HepG2 (cell line): ENCODE measurements at regions not wholly inside any gene's neighbourhood (a gene's known extent, or its start where the extent isn't known, plus 50 kb on each side); places are given as distances from the start of the nearest gene placed in this dataset.
A peak's percentile ranks its signal among the peaks of the same experiment; 100 is the strongest.

Source experiments
- ATAC-seq: fragments of 200-7000 bp; cut with Tn5 transposase; 3 replicates; pipeline ENCODE4 v1.9.1; 2020; ENCODE audit warnings: mild to moderate bottlenecking, moderate library complexity
- BruUV-seq: library from RNA; stranded (reverse); fragments of 400-500 nt; replicated peaks from 2 replicates; lab custom pipeline; 2021; lab: Mats Ljungman, UMichigan
- CTCF ChIA-PET: fragments of 300-600 bp; formaldehyde crosslinking; extraction: SDS; loops from one replicate; lab custom pipeline; 2021; ENCODE audit warnings: low total read pairs, inconsistent platforms, low intra/inter-chr PET ratio; lab: Yijun Ruan, JAX
- POLR2A ChIA-PET: fragments of 350-600 bp; sonication (Branson Sonifier 250); formaldehyde crosslinking; loops from one replicate; lab custom pipeline; 2020; ENCODE audit warnings: antibody characterized with exemption, inconsistent platforms; lab: Yijun Ruan, JAX
- DNase-seq: peaks from one replicate; pipeline ENCODE4 v3.0.0-alpha.2; 2015; ENCODE audit warnings: low spot score
- FAIRE-seq: peaks from 3 replicates; lab custom pipeline; 2011; peaks lifted over from hg19 to GRCh38; lab: Jason Lieb, UNC
- H2AFZ ChIP-seq: one replicate; pipeline ENCODE4 v1.6.1; 2011; ENCODE audit warnings: low read length, inconsistent platforms
- H3K27ac ChIP-seq: fragments of 300-600 bp; 3 replicates; pipeline ENCODE4 v1.8.0; 2011; ENCODE audit warnings: mixed run types, mild to moderate bottlenecking, mixed read lengths, low read length, inconsistent platforms; ENCODE audit not compliant: insufficient read depth; ENCODE audit errors: extremely low read length
- H3K27me3 ChIP-seq, 2 experiments: fragments of 200-600 bp in 1 of 2; 2 replicates in 1 of 2; 3 replicates in 1 of 2; pipeline versions ENCODE4 v1.6.0 to v1.8.0; 2011; ENCODE audit warnings: low read length in 2 of 2, mild to moderate bottlenecking in 2 of 2, moderate library complexity in 2 of 2, inconsistent platforms in 1 of 2; ENCODE audit not compliant: insufficient read depth in 2 of 2, control insufficient read depth in 1 of 2
- H3K36me3 ChIP-seq, 2 experiments: fragments of 200-600 bp in 1 of 2; replicated peaks in 1 of 2; 2 replicates in 1 of 2; 3 replicates in 1 of 2; pipeline versions ENCODE4 v1.5.1 to v1.8.0; 2011; ENCODE audit warnings: low read length in 2 of 2, inconsistent platforms in 1 of 2; ENCODE audit not compliant: insufficient read depth in 2 of 2, control insufficient read depth in 1 of 2
- H3K4me1 ChIP-seq: 2 replicates; pipeline ENCODE4 v1.5.1; 2012; ENCODE audit warnings: low read length, inconsistent platforms; ENCODE audit not compliant: insufficient read depth
- H3K4me2 ChIP-seq: 2 replicates; pipeline ENCODE4 v1.6.0; 2011; ENCODE audit warnings: low read depth, low read length, inconsistent platforms
- H3K4me3 ChIP-seq, 3 experiments: fragments of 200-600 bp in 1 of 3; sonication (generic), shearing (Covaris generic) in 1 of 3; replicated peaks in 1 of 3; 2 replicates each; pipeline ENCODE4 v1.5.1; 2011 to 2016; ENCODE audit warnings: low read length in 3 of 3, inconsistent platforms in 2 of 3, low read depth in 2 of 3, mild to moderate bottlenecking in 2 of 3, control low read depth in 1 of 3, mixed read lengths in 1 of 3; ENCODE audit not compliant: insufficient read depth in 1 of 3
- H3K79me2 ChIP-seq: one replicate; pipeline ENCODE4 v1.6.1; 2011; ENCODE audit warnings: low read length, inconsistent platforms; ENCODE audit not compliant: insufficient read depth
- H3K9ac ChIP-seq: 2 replicates; pipeline ENCODE4 v1.6.0; 2011; ENCODE audit warnings: mild to moderate bottlenecking, low read depth, low read length, inconsistent platforms; ENCODE audit not compliant: insufficient read depth
- H3K9me3 ChIP-seq: 2 replicates; pipeline ENCODE4 v1.5.1; 2012; ENCODE audit warnings: mild to moderate bottlenecking, low read length
- H4K20me1 ChIP-seq: 2 replicates; pipeline ENCODE4 v1.6.0; 2011; ENCODE audit warnings: inconsistent platforms, mild to moderate bottlenecking, low read length, moderate library complexity; ENCODE audit not compliant: insufficient read depth
- CBX1 ChIP-seq: IDR thresholded peaks from one replicate; pipeline ENCODE4 v1.6.1; 2016; ENCODE audit warnings: antibody characterized with exemption, low read depth
- HNRNPL ChIP-seq: fragments of 200-400 bp; formaldehyde crosslinking; IDR thresholded peaks from 2 replicates; pipeline ENCODE4 v1.6.1; 2017; ENCODE audit warnings: mild to moderate bottlenecking, low read depth, low read length
- RAD21 ChIP-seq: fragments of 450-650 bp; formaldehyde crosslinking; IDR thresholded peaks from 2 replicates; pipeline ENCODE4 v1.5.0; 2020; ENCODE audit warnings: mild to moderate bottlenecking
- SMC3 ChIP-seq: IDR thresholded peaks from 2 replicates; pipeline ENCODE4 v1.6.1; 2011; ENCODE audit warnings: low read length, improper control_type of control experiment
- STAG1 ChIP-seq: sonication (generic); formaldehyde crosslinking; IDR thresholded peaks from 2 replicates; pipeline ENCODE4 v1.4.0; 2020; ENCODE audit warnings: missing genetic modification reagents
- TEAD3 ChIP-seq: optimal IDR thresholded peaks from 2 replicates; pipeline ENCODE3; 2016; ENCODE audit warnings: borderline replicate concordance
- ZFP1 ChIP-seq: IDR thresholded peaks from 2 replicates; pipeline ENCODE4 v1.6.1; 2016
- ZFP90 ChIP-seq: sonication (generic); formaldehyde crosslinking; IDR thresholded peaks from 2 replicates; pipeline ENCODE4 v1.8.0; 2022; ENCODE audit warnings: missing genetic modification reagents, mild to moderate bottlenecking, inconsistent platforms, borderline replicate concordance
- ZNF431 ChIP-seq: sonication (generic); formaldehyde crosslinking; IDR thresholded peaks from 2 replicates; pipeline ENCODE4 v1.9.0; 2022; ENCODE audit warnings: missing genetic modification reagents, low read depth, mild to moderate bottlenecking, borderline replicate concordance
- ZNF619 ChIP-seq: sonication (generic); formaldehyde crosslinking; IDR thresholded peaks from 2 replicates; pipeline ENCODE4 v1.4.0; 2020; ENCODE audit warnings: mild to moderate bottlenecking, missing genetic modification reagents
- WGBS: methylation state at CpG from one replicate; pipeline ENCODE4 v1.1.6; 2017; ENCODE audit warnings: low lambda C conversion rate; 5-methylcytosine and 5-hydroxymethylcytosine counted together
- in situ Hi-C: cut with HindIII; loops from 2 replicates; pipeline ENCODE4 v1.10.0; 2017; ENCODE audit warnings: low pct_unique_long_range_greater_than_20kb; ENCODE audit not compliant: extremely low pct_ligation_motif_present
- intact Hi-C: fragments of 100-400 bp; cut with micrococcal nuclease; formaldehyde crosslinking; loops from one replicate; pipeline ENCODE4 v1.10.0; 2022; ENCODE audit not compliant: unreplicated experiment
- TF ChIP-seq, protein P1 (sequence below): sonication (generic); formaldehyde crosslinking; IDR thresholded peaks from 2 replicates; pipeline ENCODE4 v1.5.0; 2020; ENCODE audit warnings: mild to moderate bottlenecking, missing genetic modification reagents, moderate library complexity
- TF ChIP-seq, protein P2 (sequence below): sonication (generic); formaldehyde crosslinking; IDR thresholded peaks from 2 replicates; pipeline ENCODE4 v1.8.0; 2022; ENCODE audit warnings: mild to moderate bottlenecking, missing genetic modification reagents, moderate library complexity
- TF ChIP-seq, protein P3 (sequence below): sonication (generic); formaldehyde crosslinking; IDR thresholded peaks from 2 replicates; pipeline ENCODE4 v1.8.1; 2022; ENCODE audit warnings: mild to moderate bottlenecking, missing genetic modification reagents

DNA sequence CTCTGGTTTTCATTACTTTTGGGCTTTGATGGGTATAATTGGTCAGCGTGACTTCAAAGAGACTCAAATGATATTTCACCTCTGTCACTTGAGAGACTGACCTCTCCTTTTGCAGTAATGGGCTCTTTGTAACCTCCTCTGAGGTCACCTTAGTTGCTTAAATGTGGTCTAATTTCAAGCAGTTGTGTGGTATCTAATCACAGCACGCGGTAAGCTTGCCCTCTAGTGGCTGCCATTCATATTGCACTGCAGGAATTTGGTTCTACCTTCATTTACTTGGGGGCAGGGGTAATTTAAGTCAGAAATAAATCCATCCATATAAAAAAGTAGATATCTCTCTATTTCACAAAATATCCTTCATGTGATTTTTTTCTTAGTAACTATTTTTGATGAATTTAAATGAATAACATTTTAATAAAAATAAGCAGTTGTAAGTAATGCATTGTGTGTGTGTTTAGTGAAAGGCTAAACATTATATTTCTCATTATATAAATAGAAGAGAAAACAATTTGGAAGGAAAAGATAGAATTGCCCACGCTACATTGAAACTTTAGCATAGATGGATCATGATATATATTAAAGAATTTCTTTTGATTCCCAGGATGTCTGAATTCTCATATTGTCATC lies 55.0 kb upstream of the ANO3 start:
- H3K79me2 ChIP-seq: no peaks in the 10 kb centered on the region
- H3K4me2 ChIP-seq: no peak overlapping the region
- no peaks in the 10 kb centered on the region for H3K36me3 ChIP-seq
- H3K9ac ChIP-seq: no peak overlapping the region
- in situ Hi-C loops (loop anchor here (5.0 to 25.0 kb wide), 2 partner anchors 295 to 885 kb away; no protein-coding TSS in a partner anchor), intact Hi-C loops (loop anchor here (1.0 kb wide), 2 partner anchors 182 to 295 kb away; no protein-coding TSS in a partner anchor)
- H3K27ac ChIP-seq: no peak overlapping the region
- H2AFZ ChIP-seq: no peak overlapping the region
- DNase-seq (peak; percentile 38), FAIRE-seq (peak; percentile 12), ATAC-seq (peak; percentile 76)
- under 1% methylated on average over 4 of the region's 4 CpGs for WGBS
- H3K27me3 ChIP-seq: no peaks in the 10 kb centered on the region
- no peaks in the 10 kb centered on the region for H3K9me3 ChIP-seq
- no peak overlapping the region for H3K4me3 ChIP-seq
- no peaks in the 10 kb centered on the region for H3K4me1 ChIP-seq
- ChIA-PET CTCF (interaction anchor here (0.7 to 2.8 kb wide), 3 partner anchors 8 to 295 kb away, joined by 3 to 30 read pairs (median 3); no protein-coding TSS in a partner anchor), POLR2A (no interaction called here)
- H4K20me1 ChIP-seq: no peaks in the 10 kb centered on the region
- BruUV-seq: no TSS peak
- TF ChIP-seq ZFP90: no peak
- no peak for TF ChIP-seq CBX1
- TF ChIP-seq ZFP1 (CRISPR knock-in tag): no peak
- TF ChIP-seq, protein P1, sequence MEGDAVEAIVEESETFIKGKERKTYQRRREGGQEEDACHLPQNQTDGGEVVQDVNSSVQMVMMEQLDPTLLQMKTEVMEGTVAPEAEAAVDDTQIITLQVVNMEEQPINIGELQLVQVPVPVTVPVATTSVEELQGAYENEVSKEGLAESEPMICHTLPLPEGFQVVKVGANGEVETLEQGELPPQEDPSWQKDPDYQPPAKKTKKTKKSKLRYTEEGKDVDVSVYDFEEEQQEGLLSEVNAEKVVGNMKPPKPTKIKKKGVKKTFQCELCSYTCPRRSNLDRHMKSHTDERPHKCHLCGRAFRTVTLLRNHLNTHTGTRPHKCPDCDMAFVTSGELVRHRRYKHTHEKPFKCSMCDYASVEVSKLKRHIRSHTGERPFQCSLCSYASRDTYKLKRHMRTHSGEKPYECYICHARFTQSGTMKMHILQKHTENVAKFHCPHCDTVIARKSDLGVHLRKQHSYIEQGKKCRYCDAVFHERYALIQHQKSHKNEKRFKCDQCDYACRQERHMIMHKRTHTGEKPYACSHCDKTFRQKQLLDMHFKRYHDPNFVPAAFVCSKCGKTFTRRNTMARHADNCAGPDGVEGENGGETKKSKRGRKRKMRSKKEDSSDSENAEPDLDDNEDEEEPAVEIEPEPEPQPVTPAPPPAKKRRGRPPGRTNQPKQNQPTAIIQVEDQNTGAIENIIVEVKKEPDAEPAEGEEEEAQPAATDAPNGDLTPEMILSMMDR (CRISPR knock-in tag): peak; percentile 84
- peak; percentile 58 for TF ChIP-seq RAD21 (CRISPR knock-in tag)
- TF ChIP-seq, protein P2, sequence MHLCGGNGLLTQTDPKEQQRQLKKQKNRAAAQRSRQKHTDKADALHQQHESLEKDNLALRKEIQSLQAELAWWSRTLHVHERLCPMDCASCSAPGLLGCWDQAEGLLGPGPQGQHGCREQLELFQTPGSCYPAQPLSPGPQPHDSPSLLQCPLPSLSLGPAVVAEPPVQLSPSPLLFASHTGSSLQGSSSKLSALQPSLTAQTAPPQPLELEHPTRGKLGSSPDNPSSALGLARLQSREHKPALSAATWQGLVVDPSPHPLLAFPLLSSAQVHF (CRISPR knock-in tag): no peak
- TF ChIP-seq, protein P3, sequence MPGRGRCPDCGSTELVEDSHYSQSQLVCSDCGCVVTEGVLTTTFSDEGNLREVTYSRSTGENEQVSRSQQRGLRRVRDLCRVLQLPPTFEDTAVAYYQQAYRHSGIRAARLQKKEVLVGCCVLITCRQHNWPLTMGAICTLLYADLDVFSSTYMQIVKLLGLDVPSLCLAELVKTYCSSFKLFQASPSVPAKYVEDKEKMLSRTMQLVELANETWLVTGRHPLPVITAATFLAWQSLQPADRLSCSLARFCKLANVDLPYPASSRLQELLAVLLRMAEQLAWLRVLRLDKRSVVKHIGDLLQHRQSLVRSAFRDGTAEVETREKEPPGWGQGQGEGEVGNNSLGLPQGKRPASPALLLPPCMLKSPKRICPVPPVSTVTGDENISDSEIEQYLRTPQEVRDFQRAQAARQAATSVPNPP (CRISPR knock-in tag): no peak
- no peak for TF ChIP-seq HNRNPL
- TF ChIP-seq STAG1 (CRISPR knock-in tag): peak; percentile 82
- no peak for TF ChIP-seq ZNF431 (CRISPR knock-in tag)
- TF ChIP-seq SMC3: peak; percentile 74
- TF ChIP-seq TEAD3: peak; percentile 76
- no peak for TF ChIP-seq ZNF619 (CRISPR knock-in tag)
